ENCODE measurements at regions not wholly inside any gene's neighbourhood (a gene's known extent, or its start where the extent isn't known, plus 50 kb on each side); places are given as distances from the start of the nearest gene placed in this dataset.

DNA sequence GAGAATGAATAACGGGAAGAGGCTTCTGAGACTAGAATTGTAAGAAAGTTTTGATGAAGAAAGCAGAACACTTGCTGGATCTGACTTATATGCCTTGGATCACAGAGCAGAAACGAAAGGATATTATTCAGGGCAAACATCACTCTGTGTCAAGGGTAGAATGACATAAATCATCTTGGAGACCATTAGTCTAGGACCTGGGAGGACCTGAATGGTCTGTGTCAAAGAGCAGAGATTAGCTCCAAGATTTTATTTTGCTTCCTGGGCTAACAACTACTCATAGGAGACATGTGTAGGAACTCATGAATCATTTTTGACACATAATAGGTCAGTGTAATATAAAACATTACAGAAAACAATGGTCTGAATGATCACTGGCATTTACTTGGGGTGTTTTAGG lies 417.9 kb downstream of the SLCO4C1 start:
- H2AFZ ChIP-seq (ENCODE audit: low read length): no peak overlapping the region
- H3K9me2 ChIP-seq (ENCODE audit: low read depth, low read length): no peaks in the 10 kb centered on the region
- no peaks in the 10 kb centered on the region for H3K36me3 ChIP-seq (ENCODE audit: insufficient read depth, low read length)
- H3K4me3 ChIP-seq (ENCODE audit: low read depth, low read length, poor library complexity, severe bottlenecking): no peak overlapping the region
- TF ChIP-seq, protein P1, sequence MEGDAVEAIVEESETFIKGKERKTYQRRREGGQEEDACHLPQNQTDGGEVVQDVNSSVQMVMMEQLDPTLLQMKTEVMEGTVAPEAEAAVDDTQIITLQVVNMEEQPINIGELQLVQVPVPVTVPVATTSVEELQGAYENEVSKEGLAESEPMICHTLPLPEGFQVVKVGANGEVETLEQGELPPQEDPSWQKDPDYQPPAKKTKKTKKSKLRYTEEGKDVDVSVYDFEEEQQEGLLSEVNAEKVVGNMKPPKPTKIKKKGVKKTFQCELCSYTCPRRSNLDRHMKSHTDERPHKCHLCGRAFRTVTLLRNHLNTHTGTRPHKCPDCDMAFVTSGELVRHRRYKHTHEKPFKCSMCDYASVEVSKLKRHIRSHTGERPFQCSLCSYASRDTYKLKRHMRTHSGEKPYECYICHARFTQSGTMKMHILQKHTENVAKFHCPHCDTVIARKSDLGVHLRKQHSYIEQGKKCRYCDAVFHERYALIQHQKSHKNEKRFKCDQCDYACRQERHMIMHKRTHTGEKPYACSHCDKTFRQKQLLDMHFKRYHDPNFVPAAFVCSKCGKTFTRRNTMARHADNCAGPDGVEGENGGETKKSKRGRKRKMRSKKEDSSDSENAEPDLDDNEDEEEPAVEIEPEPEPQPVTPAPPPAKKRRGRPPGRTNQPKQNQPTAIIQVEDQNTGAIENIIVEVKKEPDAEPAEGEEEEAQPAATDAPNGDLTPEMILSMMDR (IDR thresholded peaks at IDR 0.05; ENCODE audit: low read length): no peak
- no peak for TF ChIP-seq EZH2 (IDR thresholded peaks at IDR 0.05; ENCODE audit: borderline replicate concordance, low read length)
- H4K20me1 ChIP-seq (ENCODE audit: insufficient read depth, low read length): no peaks in the 10 kb centered on the region
- H3K9me3 ChIP-seq (ENCODE audit: low read length): no peaks in the 10 kb centered on the region
- H3F3A ChIP-seq (ENCODE audit: insufficient read depth, low read length): no peaks in the 10 kb centered on the region
- no peaks in the 10 kb centered on the region for H3K79me2 ChIP-seq (ENCODE audit: insufficient read depth, low read length)
- no peak overlapping the region for H3K4me2 ChIP-seq (ENCODE audit: low read length)
- H3K27ac ChIP-seq (ENCODE audit: low read depth, low read length, poor library complexity, severe bottlenecking): no peak overlapping the region
- H3K27me3 ChIP-seq (ENCODE audit: insufficient read depth, low read length): no peaks in the 10 kb centered on the region
- no peaks in the 10 kb centered on the region for H3K4me1 ChIP-seq (ENCODE audit: insufficient read depth, low read length, severe bottlenecking)
- H3K9ac ChIP-seq (ENCODE audit: low read length): no peak overlapping the region

DNA sequence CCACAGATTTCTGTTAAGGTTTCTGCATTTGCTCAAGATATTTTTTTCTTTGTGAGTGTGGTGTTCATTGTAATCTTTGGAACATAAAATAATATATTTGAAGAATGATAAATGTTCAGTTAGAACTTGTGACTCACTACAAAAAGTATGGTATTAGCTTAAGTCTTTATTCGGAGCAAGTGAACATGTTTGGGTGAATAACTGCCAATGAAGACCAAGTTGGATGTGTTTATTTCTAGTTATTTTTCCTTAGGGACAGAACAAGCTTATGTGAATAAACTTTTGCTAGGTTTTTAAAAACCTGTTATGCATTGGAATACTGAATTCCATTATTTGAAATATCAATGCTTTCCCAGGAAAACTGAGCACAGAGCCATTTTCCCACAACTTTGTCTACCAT lies 418.6 kb downstream of the SLCO4C1 start:
- no peaks in the 10 kb centered on the region for H3F3A ChIP-seq (ENCODE audit: insufficient read depth, low read length)
- no peak overlapping the region for H3K27ac ChIP-seq (ENCODE audit: low read depth, low read length, poor library complexity, severe bottlenecking)
- no peaks in the 10 kb centered on the region for H4K20me1 ChIP-seq (ENCODE audit: insufficient read depth, low read length)
- no peak overlapping the region for H3K9ac ChIP-seq (ENCODE audit: low read length)
- H2AFZ ChIP-seq (ENCODE audit: low read length): no peak overlapping the region
- H3K27me3 ChIP-seq (ENCODE audit: insufficient read depth, low read length): no peaks in the 10 kb centered on the region
- H3K9me2 ChIP-seq (ENCODE audit: low read depth, low read length): no peaks in the 10 kb centered on the region
- no peaks in the 10 kb centered on the region for H3K36me3 ChIP-seq (ENCODE audit: insufficient read depth, low read length)
- H3K4me3 ChIP-seq (ENCODE audit: low read depth, low read length, poor library complexity, severe bottlenecking): no peak overlapping the region
- no peaks in the 10 kb centered on the region for H3K9me3 ChIP-seq (ENCODE audit: low read length)
- TF ChIP-seq EZH2 (IDR thresholded peaks at IDR 0.05; ENCODE audit: borderline replicate concordance, low read length): no peak
- TF ChIP-seq, protein P1 (IDR thresholded peaks at IDR 0.05; ENCODE audit: low read length): no peak
- H3K79me2 ChIP-seq (ENCODE audit: insufficient read depth, low read length): no peaks in the 10 kb centered on the region
- H3K4me1 ChIP-seq (ENCODE audit: insufficient read depth, low read length, severe bottlenecking): no peaks in the 10 kb centered on the region
- H3K4me2 ChIP-seq (ENCODE audit: low read length): no peak overlapping the region

DNA sequence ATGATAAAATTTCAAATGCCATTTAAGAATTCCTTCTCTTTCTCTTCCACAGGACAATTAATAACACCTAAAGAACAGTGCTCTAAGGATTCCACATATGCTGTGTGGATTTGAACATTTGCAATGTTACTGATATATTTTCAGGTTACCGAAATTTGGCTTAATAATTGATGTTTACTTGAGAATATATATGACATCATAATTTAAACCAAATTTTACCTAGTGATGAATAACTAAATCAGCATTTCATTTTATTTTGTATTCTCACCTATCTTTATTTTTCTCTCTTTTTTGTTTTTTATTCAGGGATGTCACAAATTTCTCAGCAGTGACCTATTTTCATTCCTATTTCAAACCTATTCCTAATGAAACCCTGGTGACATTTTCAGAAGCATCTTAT lies 429.6 kb downstream of the SLCO4C1 start:
- H4K20me1 ChIP-seq (ENCODE audit: insufficient read depth, low read length): no peaks in the 10 kb centered on the region
- TF ChIP-seq EZH2 (IDR thresholded peaks at IDR 0.05; ENCODE audit: borderline replicate concordance, low read length): no peak
- TF ChIP-seq, protein P1 (IDR thresholded peaks at IDR 0.05; ENCODE audit: low read length): no peak
- H3K9me2 ChIP-seq (ENCODE audit: low read depth, low read length): no peaks in the 10 kb centered on the region
- no peak overlapping the region for H3K9ac ChIP-seq (ENCODE audit: low read length)
- no peaks in the 10 kb centered on the region for H3F3A ChIP-seq (ENCODE audit: insufficient read depth, low read length)
- no peaks in the 10 kb centered on the region for H3K27me3 ChIP-seq (ENCODE audit: insufficient read depth, low read length)
- no peaks in the 10 kb centered on the region for H3K79me2 ChIP-seq (ENCODE audit: insufficient read depth, low read length)
- no peaks in the 10 kb centered on the region for H3K36me3 ChIP-seq (ENCODE audit: insufficient read depth, low read length)
- H2AFZ ChIP-seq (ENCODE audit: low read length): no peak overlapping the region
- no peak overlapping the region for H3K4me3 ChIP-seq (ENCODE audit: low read depth, low read length, poor library complexity, severe bottlenecking)
- H3K4me1 ChIP-seq (ENCODE audit: insufficient read depth, low read length, severe bottlenecking): no peaks in the 10 kb centered on the region
- H3K27ac ChIP-seq (ENCODE audit: low read depth, low read length, poor library complexity, severe bottlenecking): no peak overlapping the region
- no peak overlapping the region for H3K4me2 ChIP-seq (ENCODE audit: low read length)
- H3K9me3 ChIP-seq (ENCODE audit: low read length): no peaks in the 10 kb centered on the region
